NCI-H82 treated with DMSO at 0.1 percent for 48 hours (cell line): ENCODE measurements at regions not wholly inside any gene's neighbourhood (a gene's known extent, or its start where the extent isn't known, plus 50 kb on each side); places are given as distances from the start of the nearest gene placed in this dataset.

Experiments used
- DNase-seq: peaks from one replicate; lab custom pipeline; 2025; ENCODE audit not compliant: unreplicated experiment; lab: John Stamatoyannopoulos, UW

- no peak for DNase-seq
Measured at GRCh38 chr6:113623129-113623528, 234.0 kb upstream of the MARCKS start.

GRCh38 chr6:113625850-113626249 lies 231.3 kb upstream of the MARCKS start:
- DNase-seq: no peak

GRCh38 chr6:113626475-113626874 lies 230.7 kb upstream of the MARCKS start:
- no peak for DNase-seq

GRCh38 chr6:113627480-113627879 lies 229.7 kb upstream of the MARCKS start:
- no peak for DNase-seq

- no peak for DNase-seq
Measured at GRCh38 chr6:113629256-113629655, 227.9 kb upstream of the MARCKS start.

- no peak for DNase-seq
Measured at GRCh38 chr6:113629975-113630737, 227.0 kb upstream of the MARCKS start.

- no peak for DNase-seq
Measured at GRCh38 chr6:113630738-113631535, 226.2 kb upstream of the MARCKS start.

GRCh38 chr6:113631666-113632065 lies 225.5 kb upstream of the MARCKS start:
- no peak for DNase-seq

- no peak for DNase-seq
Measured at GRCh38 chr6:113632220-113632864, 224.8 kb upstream of the MARCKS start.

- no peak for DNase-seq
Measured at GRCh38 chr6:113633638-113634037, 223.5 kb upstream of the MARCKS start.

GRCh38 chr6:113634352-113635163 lies 222.6 kb upstream of the MARCKS start:
- no peak for DNase-seq

- DNase-seq: no peak
Measured at GRCh38 chr6:113635222-113635986, 221.7 kb upstream of the MARCKS start.

GRCh38 chr6:113636357-113636824 lies 220.8 kb upstream of the MARCKS start:
- no peak for DNase-seq

GRCh38 chr6:113640051-113640450 lies 217.1 kb upstream of the MARCKS start:
- no peak for DNase-seq

- DNase-seq: no peak
Measured at GRCh38 chr6:113642001-113642713, 215.0 kb upstream of the MARCKS start.

- DNase-seq: no peak
Measured at GRCh38 chr6:113642714-113643406, 214.3 kb upstream of the MARCKS start.

GRCh38 chr6:113643407-113643770 lies 213.8 kb upstream of the MARCKS start:
- DNase-seq: no peak

- no peak for DNase-seq
Measured at GRCh38 chr6:113644861-113645575, 212.1 kb upstream of the MARCKS start.
